PC-9 (cell line): ENCODE measurements at regions not wholly inside any gene's neighbourhood (a gene's known extent, or its start where the extent isn't known, plus 50 kb on each side); places are given as distances from the start of the nearest gene placed in this dataset.

Source experiments
- BruUV-seq: library from RNA; stranded (reverse); fragments of 400-500 nt; replicated peaks from 2 replicates; lab custom pipeline; 2021; lab: Mats Ljungman, UMichigan
- CTCF ChIA-PET: fragments of 300-600 bp; sonication (Branson Sonifier 250); formaldehyde crosslinking; loops from one replicate; lab custom pipeline; 2022; ENCODE audit warnings: antibody characterized with exemption; lab: Charles Lee
- POLR2A ChIA-PET: fragments of 300-600 bp; sonication (Branson Sonifier 250); formaldehyde crosslinking; loops from one replicate; lab custom pipeline; 2022; ENCODE audit warnings: antibody characterized with exemption; ENCODE audit not compliant: unreplicated experiment; lab: Charles Lee
- DNase-seq, 2 experiments: peaks; one replicate each; pipeline versions ENCODE4 v3.0.0 to v3.0.0-alpha.2; 2015 to 2022; ENCODE audit warnings: mixed read lengths in 1 of 2
- H2AFZ ChIP-seq: fragments of 200-600 bp; sonication (generic); 2 replicates; pipeline ENCODE4 v1.8.1; 2017; ENCODE audit warnings: antibody characterized with exemption
- H3F3A ChIP-seq: fragments of 200-600 bp; sonication (generic); 2 replicates; pipeline ENCODE4 v1.8.1; 2017; ENCODE audit warnings: antibody characterized with exemption, mild to moderate bottlenecking, low read depth; ENCODE audit not compliant: insufficient read depth
- H3K27ac ChIP-seq: fragments of 200-600 bp; sonication (generic); 2 replicates; pipeline ENCODE4 v1.6.1; 2016; ENCODE audit warnings: mixed run types
- H3K27me3 ChIP-seq: fragments of 200-600 bp; sonication (generic); 2 replicates; pipeline ENCODE4 v1.6.1; 2016; ENCODE audit warnings: low read depth, mixed run types; ENCODE audit not compliant: insufficient read depth
- H3K36me3 ChIP-seq: fragments of 200-600 bp; sonication (generic); 2 replicates; pipeline ENCODE4 v1.6.1; 2016; ENCODE audit warnings: low read depth, mixed run types
- H3K4me1 ChIP-seq: fragments of 200-600 bp; sonication (generic); replicated peaks from 2 replicates; pipeline ENCODE4 v1.6.1; 2016; ENCODE audit warnings: mixed run types; ENCODE audit not compliant: insufficient read depth
- H3K4me2 ChIP-seq: fragments of 200-600 bp; sonication (generic); 2 replicates; pipeline ENCODE4 v1.6.1; 2017; ENCODE audit warnings: mixed run types
- H3K4me3 ChIP-seq: fragments of 200-600 bp; sonication (generic); 2 replicates; pipeline ENCODE4 v1.6.1; 2016; ENCODE audit warnings: mixed run types
- H3K79me2 ChIP-seq: fragments of 200-600 bp; sonication (generic); 2 replicates; pipeline ENCODE4 v1.6.1; 2017; ENCODE audit warnings: low read depth, mixed run types
- H3K9me2 ChIP-seq: fragments of 200-600 bp; sonication (generic); 2 replicates; pipeline ENCODE4 v1.8.1; 2017; ENCODE audit warnings: mild to moderate bottlenecking; ENCODE audit not compliant: insufficient read depth
- H3K9me3 ChIP-seq: fragments of 200-600 bp; sonication (generic); 2 replicates; pipeline ENCODE4 v1.8.1; 2016; ENCODE audit warnings: low read depth; ENCODE audit not compliant: insufficient read depth
- H4K20me1 ChIP-seq: fragments of 200-600 bp; sonication (generic); 2 replicates; pipeline ENCODE4 v1.8.1; 2017; ENCODE audit not compliant: insufficient read depth
- EZH2 ChIP-seq: fragments of 200-600 bp; sonication (generic); IDR thresholded peaks from 2 replicates; pipeline ENCODE4 v1.8.0; 2017; ENCODE audit warnings: antibody characterized with exemption, low read depth
- intact Hi-C: fragments of 100-400 bp; cut with micrococcal nuclease; formaldehyde crosslinking; loops from one replicate; pipeline ENCODE4 v1.10.0; 2022; ENCODE audit not compliant: unreplicated experiment
- TF ChIP-seq, protein P1 (sequence below): fragments of 200-600 bp; sonication (generic); conservative IDR thresholded peaks from 2 replicates; pipeline ENCODE4 v1.6.1; 2017; ENCODE audit warnings: mixed run types, antibody characterized with exemption, mild to moderate bottlenecking, moderate library complexity

DNA sequence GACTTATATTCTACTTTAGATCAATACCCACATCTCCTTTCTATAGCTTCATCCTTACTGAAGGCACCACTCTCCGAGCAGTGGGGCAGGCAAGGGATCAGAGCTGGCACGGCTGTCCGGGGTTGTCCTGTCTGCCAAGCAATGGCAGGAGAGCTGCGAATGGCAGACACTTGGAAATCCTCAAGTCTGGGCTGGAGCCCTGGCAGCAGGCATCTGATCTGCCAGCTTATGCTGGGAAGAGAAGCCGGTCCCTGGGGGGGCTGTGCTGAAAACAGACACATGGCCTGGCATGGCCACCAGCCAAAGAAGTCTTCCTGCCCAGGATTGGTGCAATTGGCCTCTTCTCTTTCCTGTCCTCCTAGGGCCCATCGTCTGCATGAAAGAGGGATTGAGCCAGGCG, 280.2 kb upstream of the PWP1 start:
- Histone ChIP-seq H3K27ac (no peak overlapping the region), H3K9me2 (no peaks in the 10 kb centered on the region), H3K9me3 (no peaks in the 10 kb centered on the region), H3F3A (no peaks in the 10 kb centered on the region), H3K36me3 (no peaks in the 10 kb centered on the region), H3K4me3 (no peak overlapping the region), H2AFZ (no peak overlapping the region), H4K20me1 (no peaks in the 10 kb centered on the region), H3K27me3 (no peaks in the 10 kb centered on the region), H3K4me2 (no peak overlapping the region), H3K79me2 (no peaks in the 10 kb centered on the region), H3K4me1 (no peaks in the 10 kb centered on the region)
- BruUV-seq, result no TSS peak
- intact Hi-C loops, result no loop called here
- no peak for DNase-seq
- TF ChIP-seq EZH2, result no peak
- TF ChIP-seq, protein P1, sequence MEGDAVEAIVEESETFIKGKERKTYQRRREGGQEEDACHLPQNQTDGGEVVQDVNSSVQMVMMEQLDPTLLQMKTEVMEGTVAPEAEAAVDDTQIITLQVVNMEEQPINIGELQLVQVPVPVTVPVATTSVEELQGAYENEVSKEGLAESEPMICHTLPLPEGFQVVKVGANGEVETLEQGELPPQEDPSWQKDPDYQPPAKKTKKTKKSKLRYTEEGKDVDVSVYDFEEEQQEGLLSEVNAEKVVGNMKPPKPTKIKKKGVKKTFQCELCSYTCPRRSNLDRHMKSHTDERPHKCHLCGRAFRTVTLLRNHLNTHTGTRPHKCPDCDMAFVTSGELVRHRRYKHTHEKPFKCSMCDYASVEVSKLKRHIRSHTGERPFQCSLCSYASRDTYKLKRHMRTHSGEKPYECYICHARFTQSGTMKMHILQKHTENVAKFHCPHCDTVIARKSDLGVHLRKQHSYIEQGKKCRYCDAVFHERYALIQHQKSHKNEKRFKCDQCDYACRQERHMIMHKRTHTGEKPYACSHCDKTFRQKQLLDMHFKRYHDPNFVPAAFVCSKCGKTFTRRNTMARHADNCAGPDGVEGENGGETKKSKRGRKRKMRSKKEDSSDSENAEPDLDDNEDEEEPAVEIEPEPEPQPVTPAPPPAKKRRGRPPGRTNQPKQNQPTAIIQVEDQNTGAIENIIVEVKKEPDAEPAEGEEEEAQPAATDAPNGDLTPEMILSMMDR, result no peak
- CTCF ChIA-PET, result interaction anchor here (0.6 kb wide), 1 partner anchor 159 kb away, joined by 3 read pairs; no protein-coding TSS in a partner anchor
- POLR2A ChIA-PET, result no interaction called here

- Histone ChIP-seq H3K4me2 (no peak overlapping the region), H3K27me3 (no peaks in the 10 kb centered on the region), H4K20me1 (no peaks in the 10 kb centered on the region), H3K9me2 (no peaks in the 10 kb centered on the region), H3K36me3 (no peaks in the 10 kb centered on the region), H3K79me2 (no peaks in the 10 kb centered on the region), H3K4me1 (peaks cover 8% of the 10 kb centered on the region), H3K9me3 (no peaks in the 10 kb centered on the region), H3F3A (peaks cover 8% of the 10 kb centered on the region; the same call in 1 of the 2 replicates), H2AFZ (no peak overlapping the region), H3K4me3 (no peak overlapping the region), H3K27ac (no peak overlapping the region)
- TF ChIP-seq EZH2, result no peak
- TF ChIP-seq, protein P1, result no peak
- BruUV-seq, result no TSS peak
- intact Hi-C loops, result no loop called here
- POLR2A ChIA-PET, result interaction anchor here (0.7 kb wide), 1 partner anchor 412 kb away, joined by 5 read pairs; no protein-coding TSS in a partner anchor
- CTCF ChIA-PET, result no interaction called here
- DNase-seq, result no peak
Observed at GRCh38 chr12:107406932-107407331, 278.7 kb upstream of the PWP1 start.

DNA sequence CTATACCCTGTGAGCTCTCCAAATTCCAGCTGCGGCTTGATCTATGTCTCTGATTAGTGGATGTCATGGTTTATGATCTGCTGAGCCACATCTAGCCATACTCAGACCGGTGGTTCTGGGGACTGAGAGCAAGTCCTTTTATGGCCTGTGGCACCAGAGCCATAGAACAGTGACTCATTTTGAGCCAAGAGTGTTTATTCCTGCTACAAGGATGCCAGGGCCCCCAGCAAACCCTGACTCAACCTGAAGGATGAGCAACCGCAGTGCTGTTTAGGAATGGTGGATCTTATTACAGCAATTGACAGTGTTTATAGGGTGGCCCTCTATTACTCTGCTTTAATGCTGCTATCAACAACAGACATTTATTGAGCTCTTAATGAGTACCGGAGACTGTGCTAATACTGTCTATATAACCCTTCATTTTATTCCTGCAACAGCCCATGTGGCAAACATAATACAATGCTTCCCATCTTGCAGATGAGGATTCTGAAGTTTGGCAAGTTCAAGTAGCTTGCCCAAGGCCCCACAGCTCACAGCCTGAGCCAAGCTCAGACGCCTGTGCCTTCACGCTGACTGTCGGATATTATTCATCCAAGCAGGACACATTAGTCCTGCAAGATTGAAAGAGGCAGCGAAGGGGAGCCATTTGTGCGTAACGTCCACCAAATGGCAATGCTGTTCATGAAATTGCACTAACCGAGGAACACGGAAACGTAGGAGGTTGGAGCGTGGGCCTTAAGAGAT, 273.6 kb upstream of the PWP1 start:
- Histone ChIP-seq H3K4me2 (no peak overlapping the region), H3K27ac (no peak overlapping the region), H3K79me2 (no peaks in the 10 kb centered on the region), H3F3A (peaks cover 8% of the 10 kb centered on the region; the same call in 1 of the 2 replicates), H3K9me3 (no peaks in the 10 kb centered on the region), H3K4me3 (no peak overlapping the region), H3K36me3 (no peaks in the 10 kb centered on the region), H3K27me3 (no peaks in the 10 kb centered on the region), H4K20me1 (no peaks in the 10 kb centered on the region), H3K4me1 (peaks cover 12% of the 10 kb centered on the region), H3K9me2 (no peaks in the 10 kb centered on the region), H2AFZ (no peak overlapping the region)
- intact Hi-C loops, result loop anchor here (2.0 kb wide), 1 partner anchor 281 kb away; no protein-coding TSS in a partner anchor
- POLR2A ChIA-PET, result interaction anchor here (0.5 kb wide), 1 partner anchor 88 kb away, joined by 3 read pairs; no protein-coding TSS in a partner anchor
- BruUV-seq, result no TSS peak
- no peak for TF ChIP-seq EZH2
- TF ChIP-seq, protein P1, result no peak
- CTCF ChIA-PET, result no interaction called here
- DNase-seq, result peak in 1 of 2 experiments; percentile 68
